Activated B cell treated with CpG ODN at 0.5 μM for 24 hours (primary cell): ENCODE measurements at regions not wholly inside any gene's neighbourhood (a gene's known extent, or its start where the extent isn't known, plus 50 kb on each side); places are given as distances from the start of the nearest gene placed in this dataset.
"Not testable (repeated sequence)": the region's sequence is repeated elsewhere in the genome, so short reads cannot be mapped to it uniquely, and the experiment has no call there.

Experiments
- ATAC-seq: fragments of 200-7000 bp; cut with Tn5 transposase; one replicate; pipeline ENCODE4 v1.10.0; 2021; ENCODE audit warnings: low read depth, mild to moderate bottlenecking, moderate library complexity
- CTCF ChIA-PET: fragments of 350-600 bp; sonication (Branson Sonifier 250); formaldehyde crosslinking; loops from one replicate; lab custom pipeline; 2021; ENCODE audit warnings: antibody characterized with exemption; lab: Charles Lee
- POLR2A ChIA-PET: fragments of 350-600 bp; sonication (Branson Sonifier 250); formaldehyde crosslinking; loops from one replicate; lab custom pipeline; 2021; ENCODE audit warnings: antibody characterized with exemption; lab: Charles Lee
- DNase-seq: peaks from one replicate; pipeline ENCODE4 v3.0.0; 2022
- H3K27ac Mint-ChIP-seq: one replicate; pipeline ENCODE4 v1.8.0; 2020; ENCODE audit warnings: mixed read lengths
- H3K27me3 Mint-ChIP-seq: one replicate; pipeline ENCODE4 v1.8.0; 2021; ENCODE audit warnings: mixed read lengths
- H3K36me3 Mint-ChIP-seq: one replicate; pipeline ENCODE4 v1.8.0; 2021; ENCODE audit warnings: low read depth, mixed read lengths
- H3K4me1 Mint-ChIP-seq: one replicate; pipeline ENCODE4 v1.8.0; 2021; ENCODE audit warnings: mixed read lengths
- H3K4me3 Mint-ChIP-seq: one replicate; pipeline ENCODE4 v1.8.0; 2020; ENCODE audit warnings: mild to moderate bottlenecking, mixed read lengths
- H3K9me3 Mint-ChIP-seq: one replicate; pipeline ENCODE4 v1.8.0; 2020; ENCODE audit warnings: mixed read lengths
- intact Hi-C: fragments of 100-400 bp; cut with micrococcal nuclease; formaldehyde crosslinking; loops from one replicate; pipeline ENCODE4 v1.15.1; 2024
- TF ChIP-seq, protein P1 (sequence below): fragments of 200-600 bp; IDR thresholded peaks from one replicate; pipeline ENCODE4 v1.8.0; 2022; ENCODE audit warnings: antibody characterized with exemption, mild to moderate bottlenecking

DNA sequence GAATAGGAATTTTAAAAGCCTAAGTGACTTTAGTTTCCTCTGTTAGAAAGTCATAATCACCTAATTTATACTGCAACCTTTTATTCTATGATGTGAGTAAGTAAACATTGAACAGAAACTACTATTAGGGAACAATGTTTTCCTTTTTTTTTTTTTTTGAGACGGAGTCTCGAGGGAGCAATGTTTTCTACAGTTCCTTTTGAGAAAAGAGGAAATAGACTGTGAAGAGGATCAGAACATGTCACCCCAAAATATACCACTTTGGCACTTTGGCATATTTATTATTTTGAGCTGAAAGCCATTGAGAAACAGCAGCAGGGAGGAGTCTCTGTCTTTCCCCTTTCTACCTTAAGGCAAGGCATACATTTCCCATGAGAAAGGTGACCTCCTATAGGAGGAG, 162.7 kb upstream of the CNOT2 start:
- H3K36me3 Mint-ChIP-seq, result no peaks in the 10 kb centered on the region
- DNase-seq (no peak), ATAC-seq (no peak)
- H3K9me3 Mint-ChIP-seq, result peaks cover 8% of the 10 kb centered on the region
- TF ChIP-seq, protein P1, sequence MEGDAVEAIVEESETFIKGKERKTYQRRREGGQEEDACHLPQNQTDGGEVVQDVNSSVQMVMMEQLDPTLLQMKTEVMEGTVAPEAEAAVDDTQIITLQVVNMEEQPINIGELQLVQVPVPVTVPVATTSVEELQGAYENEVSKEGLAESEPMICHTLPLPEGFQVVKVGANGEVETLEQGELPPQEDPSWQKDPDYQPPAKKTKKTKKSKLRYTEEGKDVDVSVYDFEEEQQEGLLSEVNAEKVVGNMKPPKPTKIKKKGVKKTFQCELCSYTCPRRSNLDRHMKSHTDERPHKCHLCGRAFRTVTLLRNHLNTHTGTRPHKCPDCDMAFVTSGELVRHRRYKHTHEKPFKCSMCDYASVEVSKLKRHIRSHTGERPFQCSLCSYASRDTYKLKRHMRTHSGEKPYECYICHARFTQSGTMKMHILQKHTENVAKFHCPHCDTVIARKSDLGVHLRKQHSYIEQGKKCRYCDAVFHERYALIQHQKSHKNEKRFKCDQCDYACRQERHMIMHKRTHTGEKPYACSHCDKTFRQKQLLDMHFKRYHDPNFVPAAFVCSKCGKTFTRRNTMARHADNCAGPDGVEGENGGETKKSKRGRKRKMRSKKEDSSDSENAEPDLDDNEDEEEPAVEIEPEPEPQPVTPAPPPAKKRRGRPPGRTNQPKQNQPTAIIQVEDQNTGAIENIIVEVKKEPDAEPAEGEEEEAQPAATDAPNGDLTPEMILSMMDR, result no peak
- intact Hi-C loops, result no loop called here
- H3K4me3 Mint-ChIP-seq, result no peak overlapping the region
- H3K27ac Mint-ChIP-seq, result peak overlapping the region; percentile 37
- CTCF ChIA-PET, result no interaction called here
- POLR2A ChIA-PET, result no interaction called here
- peaks cover 18% of the 10 kb centered on the region for H3K4me1 Mint-ChIP-seq
- H3K27me3 Mint-ChIP-seq, result no peaks in the 10 kb centered on the region

DNA sequence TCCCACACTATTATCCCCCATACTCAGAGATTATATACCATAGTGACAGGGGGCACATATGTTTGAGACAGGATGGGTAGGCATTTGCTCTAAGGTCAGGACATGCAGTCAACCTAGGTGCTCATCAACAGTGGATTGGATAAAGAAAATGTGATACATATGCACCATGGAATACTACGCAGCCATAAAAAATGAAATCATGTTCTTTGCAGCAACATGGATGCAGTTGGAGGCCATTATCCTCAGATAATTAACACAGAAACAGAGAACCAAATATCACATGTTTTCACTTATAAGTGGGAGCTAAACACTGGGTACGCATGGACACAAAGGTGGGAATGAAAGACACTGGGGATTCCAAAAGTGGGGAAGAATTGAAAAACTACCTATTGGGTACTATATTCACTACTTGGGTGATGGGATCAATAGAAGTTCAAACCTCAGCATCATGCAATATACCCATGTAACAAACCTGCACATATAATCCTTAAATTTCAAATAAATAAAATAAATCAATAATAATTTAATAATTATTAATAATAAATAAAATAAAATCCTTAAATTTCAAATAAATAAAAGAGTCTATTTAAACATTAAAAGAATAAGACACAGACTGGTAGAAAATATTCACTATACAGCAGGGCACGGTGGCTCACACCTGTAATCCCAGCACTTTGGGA, 160.1 kb upstream of the CNOT2 start:
- TF ChIP-seq, protein P1, result no peak
- H3K9me3 Mint-ChIP-seq, result peaks cover 8% of the 10 kb centered on the region

DNA sequence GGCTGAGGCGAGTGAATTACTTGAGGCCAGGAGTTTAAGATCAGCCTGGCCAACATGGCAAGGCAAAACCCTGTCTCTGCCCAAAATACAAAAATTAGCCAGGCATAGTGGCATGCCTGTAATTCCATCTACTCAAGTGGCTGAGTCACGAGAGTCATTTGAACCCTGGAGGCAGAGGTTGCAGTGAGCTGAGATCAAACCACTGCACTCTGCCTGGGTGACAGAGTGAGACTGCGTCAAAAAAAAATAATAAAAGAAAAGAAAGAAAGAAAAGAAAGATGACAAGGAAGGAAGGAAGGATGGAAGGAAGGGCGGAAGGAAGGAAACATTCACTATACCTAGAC, 159.6 kb upstream of the CNOT2 start:
- ChIA-PET CTCF (no interaction called here), POLR2A (no interaction called here)
- Mint-ChIP-seq H3K9me3 (peaks cover 8% of the 10 kb centered on the region), H3K4me3 (no peak overlapping the region), H3K4me1 (peaks cover 18% of the 10 kb centered on the region), H3K36me3 (no peaks in the 10 kb centered on the region), H3K27ac (no peak overlapping the region), H3K27me3 (no peaks in the 10 kb centered on the region)
- intact Hi-C loops, result no loop called here
- ATAC-seq (no peak), DNase-seq (no peak)
- TF ChIP-seq, protein P1, result no peak

More for the DNA sequence above, 160.1 kb upstream of the CNOT2 start:
- Mint-ChIP-seq H3K4me1 (peaks cover 18% of the 10 kb centered on the region), H3K4me3 (no peak overlapping the region), H3K27ac (no peak overlapping the region), H3K36me3 (no peaks in the 10 kb centered on the region), H3K27me3 (no peaks in the 10 kb centered on the region)
- CTCF ChIA-PET, result no interaction called here
- POLR2A ChIA-PET, result no interaction called here
- ATAC-seq (no peak), DNase-seq (no peak)
- intact Hi-C loops, result no loop called here

DNA sequence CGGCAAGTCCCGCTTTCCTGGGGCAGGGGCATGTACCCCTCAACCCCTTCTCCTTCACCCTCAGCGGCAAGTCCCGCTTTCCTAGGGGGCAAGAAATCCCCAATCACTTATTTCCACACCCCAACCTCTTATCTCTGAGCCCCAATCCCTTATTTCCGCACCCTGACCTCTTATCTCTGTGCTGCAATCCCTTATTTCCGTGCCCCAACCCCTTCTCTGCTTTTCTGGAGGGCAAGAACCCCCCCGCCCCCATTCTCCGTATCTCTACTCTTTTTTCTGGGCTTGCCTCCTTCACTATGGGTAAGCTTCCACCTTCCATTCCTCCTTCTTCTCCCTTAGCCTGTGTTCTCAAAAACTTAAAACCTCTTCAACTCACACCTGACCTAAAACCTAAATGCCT, 156.9 kb upstream of the CNOT2 start:
- CTCF ChIA-PET, ATAC-seq, DNase-seq, intact Hi-C loops, H3K36me3 Mint-ChIP-seq, H3K27ac Mint-ChIP-seq, H3K27me3 Mint-ChIP-seq, H3K4me1 Mint-ChIP-seq, H3K4me3 Mint-ChIP-seq, POLR2A ChIA-PET, H3K9me3 Mint-ChIP-seq: not testable (repeated sequence)

DNA sequence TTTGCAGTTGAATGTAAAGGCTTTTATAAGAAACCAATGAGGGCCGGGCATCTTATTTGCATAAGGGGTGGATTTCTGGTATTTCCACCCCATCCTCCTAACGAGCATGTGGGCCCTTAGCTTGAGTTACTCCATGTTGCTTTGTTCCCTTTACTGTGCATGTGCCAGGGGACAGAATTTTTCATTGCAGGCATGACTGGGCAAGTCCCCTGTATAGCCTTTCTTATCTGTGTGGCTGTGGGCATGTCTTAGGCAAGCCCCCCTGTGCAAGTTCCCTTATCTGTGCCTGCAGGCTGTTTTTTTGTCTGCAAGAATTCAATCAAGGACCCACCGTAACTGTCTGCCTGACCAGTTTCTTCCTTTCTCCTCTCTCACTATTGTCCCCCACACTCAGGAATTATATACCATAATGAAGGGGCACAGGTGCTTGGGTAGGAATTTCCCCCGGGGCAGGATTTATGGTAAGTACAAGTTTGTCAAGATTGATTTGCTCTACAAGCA, 152.2 kb upstream of the CNOT2 start:
- Mint-ChIP-seq H3K36me3 (no peaks in the 10 kb centered on the region), H3K4me3 (no peak overlapping the region), H3K27ac (no peak overlapping the region), H3K9me3 (no peaks in the 10 kb centered on the region), H3K4me1 (no peaks in the 10 kb centered on the region), H3K27me3 (no peaks in the 10 kb centered on the region)
- TF ChIP-seq, protein P1, result no peak
- POLR2A ChIA-PET, result no interaction called here
- ATAC-seq (no peak), DNase-seq (no peak)
- intact Hi-C loops, result no loop called here
- CTCF ChIA-PET, result no interaction called here

DNA sequence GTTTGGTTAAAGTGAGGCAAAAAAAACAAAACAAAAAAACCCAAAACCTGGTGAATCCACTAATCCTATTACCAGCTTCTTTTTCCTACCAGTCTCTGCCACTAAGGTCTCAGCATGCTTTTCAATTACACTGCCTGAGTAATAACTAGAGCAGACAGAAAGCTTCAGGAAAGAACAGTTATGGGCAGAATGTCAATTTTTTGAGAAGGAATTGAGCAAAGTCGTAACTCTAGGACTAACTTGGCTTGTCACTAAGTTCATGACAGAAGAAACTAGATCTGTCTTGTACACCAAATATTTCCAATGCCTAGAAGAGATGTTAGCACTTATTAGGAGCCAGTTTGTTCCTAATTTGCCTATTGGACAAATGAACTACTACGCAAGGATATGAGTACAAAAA, 148.8 kb upstream of the CNOT2 start:
- H3K9me3 Mint-ChIP-seq, result no peaks in the 10 kb centered on the region
- DNase-seq, result no peak
- no peaks in the 10 kb centered on the region for H3K27me3 Mint-ChIP-seq
- no peak overlapping the region for H3K4me3 Mint-ChIP-seq
- TF ChIP-seq, protein P1, result no peak
- CTCF ChIA-PET, result no interaction called here
- POLR2A ChIA-PET, result no interaction called here
- H3K27ac Mint-ChIP-seq, result no peak overlapping the region
- H3K4me1 Mint-ChIP-seq, result no peaks in the 10 kb centered on the region
- no peak for ATAC-seq
- H3K36me3 Mint-ChIP-seq, result no peaks in the 10 kb centered on the region
- intact Hi-C loops, result no loop called here
